ENCODE measurements at regions not wholly inside any gene's neighbourhood (a gene's known extent, or its start where the extent isn't known, plus 50 kb on each side); places are given as distances from the start of the nearest gene placed in this dataset.
A peak's percentile ranks its signal among the peaks of the same experiment; 100 is the strongest.

DNA sequence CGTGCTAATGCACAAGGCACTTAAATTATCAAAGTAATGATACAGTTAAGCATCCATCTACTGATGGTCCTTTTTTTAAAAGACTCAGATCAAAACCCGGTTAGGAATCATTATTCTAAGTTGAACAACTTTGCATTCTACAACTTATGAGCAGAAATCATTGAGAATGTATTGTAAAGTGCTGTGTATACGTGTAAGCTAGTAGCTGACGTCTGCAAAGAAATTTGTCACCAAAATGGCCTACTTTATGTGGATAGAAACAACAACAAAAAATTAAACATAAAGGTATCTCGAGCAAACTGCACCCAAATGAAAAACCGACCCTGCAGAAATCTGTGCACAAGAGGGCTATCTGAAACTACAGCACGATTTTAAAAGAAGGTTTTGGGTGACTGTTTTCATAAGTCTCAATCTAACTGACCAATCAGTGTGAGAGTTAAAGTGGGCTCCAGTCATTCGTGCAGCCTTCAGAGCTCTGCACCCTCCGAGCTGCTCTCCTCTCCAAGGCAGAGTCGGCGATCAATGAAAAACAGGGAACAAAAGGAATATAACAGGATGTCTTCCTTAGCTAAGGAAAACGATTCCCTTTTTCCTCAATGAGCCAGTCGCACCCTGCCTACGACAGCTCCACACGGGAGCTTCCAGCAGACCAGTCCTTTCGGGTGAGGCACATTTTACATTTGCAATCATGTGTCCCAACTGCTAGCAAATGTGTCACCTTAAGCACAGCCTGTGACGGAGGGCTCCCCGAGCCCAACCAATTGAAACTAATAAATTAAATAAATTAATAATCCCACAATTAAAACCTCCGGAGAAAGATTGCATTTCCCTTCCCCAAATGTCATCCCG lies 200.7 kb upstream of the FOXN3 start:
- Histone ChIP-seq H4K91ac (ENCODE audit: low read depth, low read length, poor library complexity) (no peak overlapping the region), H3K9ac (ENCODE audit: low read depth, low read length, poor library complexity) (peak overlapping the region; percentile 74), H3K27me3 (ENCODE audit: control insufficient read depth in 3 of 3, insufficient read depth in 3 of 3, low read depth in 1 of 3, low read length in 3 of 3) (peaks cover 0 to 28% (median 4%) of the 10 kb centered on the region in 3 experiments), H3K9me3 (replicated peaks in 1 of 2; ENCODE audit: control insufficient read depth in 2 of 2, insufficient read depth in 1 of 2, low read depth in 1 of 2, low read length in 2 of 2) (no peaks in the 10 kb centered on the region), H3K14ac (ENCODE audit: low read length) (no peak overlapping the region), H2AFZ (ENCODE audit: low read length) (peak overlapping the region; percentile 78), H2BK15ac (ENCODE audit: low read length) (no peak overlapping the region), H3K36me3 (replicated peaks in 1 of 2; ENCODE audit: control insufficient read depth in 2 of 2, insufficient read depth in 2 of 2, low read length in 2 of 2) (no peaks in the 10 kb centered on the region), H4K8ac (ENCODE audit: low read depth, low read length) (no peak overlapping the region), H3K4me2 (ENCODE audit: insufficient read depth, low read length, poor library complexity, severe bottlenecking) (peak overlapping the region; percentile 69), H2BK120ac (ENCODE audit: low read depth, low read length) (no peak overlapping the region), H2BK5ac (ENCODE audit: low read length) (no peak overlapping the region), H3K18ac (ENCODE audit: low read length) (no peak overlapping the region), H3K23ac (ENCODE audit: low read depth, low read length, poor library complexity) (no peak overlapping the region), H3K27ac (replicated peaks; ENCODE audit: low read length) (no peak overlapping the region), H2AK5ac (ENCODE audit: low read depth, low read length) (no peak overlapping the region), H3K4me1 (ENCODE audit: control insufficient read depth in 2 of 2, insufficient read depth in 1 of 2, low read depth in 1 of 2, low read length in 2 of 2) (peaks cover 10 to 13% of the 10 kb centered on the region in 2 donors), H3K79me1 (ENCODE audit: low read depth, low read length) (no peaks in the 10 kb centered on the region), H3K4me3 (ENCODE audit: low read length in 2 of 2) (peak overlapping the region; percentile 67 to 77), H3K4ac (ENCODE audit: low read length) (no peak overlapping the region), H2BK12ac (ENCODE audit: low read length) (no peak overlapping the region)
- DNase-seq (ENCODE audit: low spot score), result peak; percentile 26
- WGBS, 2 donors (ENCODE audit: extremely low coverage in 2 of 2, insufficient read length in 2 of 2, insufficient replicate concordance in 1 of 2), result no CpG with 5 or more reads among the region's 20 CpGs

DNA sequence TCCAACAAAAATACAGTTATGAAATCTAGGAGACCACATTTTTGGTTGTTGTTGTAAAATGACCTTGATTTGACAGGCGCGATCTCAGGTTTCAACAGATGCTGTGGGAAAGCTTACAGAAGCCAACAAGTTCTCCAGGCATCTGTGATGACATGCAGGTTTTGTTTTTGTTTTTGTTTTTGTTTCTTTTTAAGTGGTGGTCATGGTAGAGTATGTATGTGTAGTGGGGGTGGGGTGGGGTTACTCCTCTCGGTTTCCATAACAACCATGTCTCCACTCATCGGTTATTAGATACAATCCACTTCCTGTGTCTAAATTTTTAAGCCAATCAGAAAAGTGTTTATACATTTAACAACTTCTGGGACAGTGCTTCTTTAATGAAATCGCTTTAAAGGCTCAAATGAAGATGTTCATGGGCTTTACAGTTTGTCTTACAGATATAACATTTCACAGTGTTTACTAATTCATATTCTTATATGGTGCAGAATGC lies 199.9 kb upstream of the FOXN3 start:
- Histone ChIP-seq H2AK5ac (ENCODE audit: low read depth, low read length) (no peak overlapping the region), H3K27me3 (ENCODE audit: control insufficient read depth in 3 of 3, insufficient read depth in 3 of 3, low read depth in 1 of 3, low read length in 3 of 3) (peaks cover 0 to 25% (median 4%) of the 10 kb centered on the region in 3 experiments), H3K79me1 (ENCODE audit: low read depth, low read length) (peaks cover 2% of the 10 kb centered on the region), H3K36me3 (replicated peaks in 1 of 2; ENCODE audit: control insufficient read depth in 2 of 2, insufficient read depth in 2 of 2, low read length in 2 of 2) (no peaks in the 10 kb centered on the region), H3K27ac (replicated peaks; ENCODE audit: low read length) (no peak overlapping the region), H2AFZ (ENCODE audit: low read length) (peak overlapping the region; percentile 78), H3K18ac (ENCODE audit: low read length) (no peak overlapping the region), H3K14ac (ENCODE audit: low read length) (no peak overlapping the region), H4K91ac (ENCODE audit: low read depth, low read length, poor library complexity) (no peak overlapping the region), H3K9me3 (replicated peaks in 1 of 2; ENCODE audit: control insufficient read depth in 2 of 2, insufficient read depth in 1 of 2, low read depth in 1 of 2, low read length in 2 of 2) (no peaks in the 10 kb centered on the region), H3K4me1 (ENCODE audit: control insufficient read depth in 2 of 2, insufficient read depth in 1 of 2, low read depth in 1 of 2, low read length in 2 of 2) (peaks cover 10 to 13% of the 10 kb centered on the region in 2 donors), H3K4ac (ENCODE audit: low read length) (no peak overlapping the region), H4K8ac (ENCODE audit: low read depth, low read length) (no peak overlapping the region), H3K9ac (ENCODE audit: low read depth, low read length, poor library complexity) (no peak overlapping the region), H2BK15ac (ENCODE audit: low read length) (no peak overlapping the region), H3K4me3 (ENCODE audit: low read length in 2 of 2) (peak overlapping the region in 1 of 2 donors; percentile 67), H3K23ac (ENCODE audit: low read depth, low read length, poor library complexity) (no peak overlapping the region), H2BK5ac (ENCODE audit: low read length) (no peak overlapping the region), H2BK120ac (ENCODE audit: low read depth, low read length) (no peak overlapping the region), H2BK12ac (ENCODE audit: low read length) (no peak overlapping the region), H3K4me2 (ENCODE audit: insufficient read depth, low read length, poor library complexity, severe bottlenecking) (no peak overlapping the region)
- WGBS, 2 donors (ENCODE audit: extremely low coverage in 2 of 2, insufficient read length in 2 of 2, insufficient replicate concordance in 1 of 2), result no CpG with 5 or more reads among the region's 5 CpGs
- no peak for DNase-seq (ENCODE audit: low spot score)

DNA sequence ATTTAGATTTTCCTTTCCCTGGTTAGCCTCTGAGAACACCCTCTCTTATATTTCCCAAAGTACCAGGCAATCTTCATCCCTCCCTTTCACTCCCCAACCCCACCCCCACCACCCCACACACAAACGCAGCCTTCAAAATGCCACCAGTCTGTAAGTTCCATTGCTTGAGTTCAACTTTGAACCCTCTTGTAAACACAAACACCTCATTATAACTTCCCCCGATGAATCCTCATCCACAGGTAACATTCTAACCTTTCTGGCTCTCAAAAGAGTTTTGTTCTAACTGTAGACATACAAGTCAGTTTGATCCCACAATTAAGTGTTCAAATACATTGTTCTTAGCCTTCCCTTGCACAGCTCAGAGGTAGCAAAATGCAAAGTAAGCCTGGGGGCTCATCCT lies 199.4 kb upstream of the FOXN3 start:
- Histone ChIP-seq H3K4me3 (ENCODE audit: low read length in 2 of 2) (no peak overlapping the region), H2BK120ac (ENCODE audit: low read depth, low read length) (no peak overlapping the region), H3K14ac (ENCODE audit: low read length) (no peak overlapping the region), H4K91ac (ENCODE audit: low read depth, low read length, poor library complexity) (no peak overlapping the region), H2BK12ac (ENCODE audit: low read length) (no peak overlapping the region), H3K4me2 (ENCODE audit: insufficient read depth, low read length, poor library complexity, severe bottlenecking) (no peak overlapping the region), H3K9ac (ENCODE audit: low read depth, low read length, poor library complexity) (no peak overlapping the region), H3K18ac (ENCODE audit: low read length) (no peak overlapping the region), H3K4me1 (ENCODE audit: control insufficient read depth in 2 of 2, insufficient read depth in 1 of 2, low read depth in 1 of 2, low read length in 2 of 2) (peaks cover 10 to 13% of the 10 kb centered on the region in 2 donors), H3K27me3 (ENCODE audit: control insufficient read depth in 3 of 3, insufficient read depth in 3 of 3, low read depth in 1 of 3, low read length in 3 of 3) (peaks cover 0 to 23% (median 4%) of the 10 kb centered on the region in 3 experiments), H2AK5ac (ENCODE audit: low read depth, low read length) (no peak overlapping the region), H4K8ac (ENCODE audit: low read depth, low read length) (no peak overlapping the region), H2BK5ac (ENCODE audit: low read length) (no peak overlapping the region), H3K27ac (replicated peaks; ENCODE audit: low read length) (no peak overlapping the region), H3K79me1 (ENCODE audit: low read depth, low read length) (peaks cover 2% of the 10 kb centered on the region), H2BK15ac (ENCODE audit: low read length) (no peak overlapping the region), H2AFZ (ENCODE audit: low read length) (no peak overlapping the region), H3K23ac (ENCODE audit: low read depth, low read length, poor library complexity) (no peak overlapping the region), H3K9me3 (replicated peaks in 1 of 2; ENCODE audit: control insufficient read depth in 2 of 2, insufficient read depth in 1 of 2, low read depth in 1 of 2, low read length in 2 of 2) (no peaks in the 10 kb centered on the region), H3K4ac (ENCODE audit: low read length) (no peak overlapping the region), H3K36me3 (replicated peaks in 1 of 2; ENCODE audit: control insufficient read depth in 2 of 2, insufficient read depth in 2 of 2, low read length in 2 of 2) (no peaks in the 10 kb centered on the region)
- no peak for DNase-seq (ENCODE audit: low spot score)
- WGBS, 2 donors (ENCODE audit: extremely low coverage in 2 of 2, insufficient read length in 2 of 2, insufficient replicate concordance in 1 of 2), result no CpG with 5 or more reads among the region's 2 CpGs

DNA sequence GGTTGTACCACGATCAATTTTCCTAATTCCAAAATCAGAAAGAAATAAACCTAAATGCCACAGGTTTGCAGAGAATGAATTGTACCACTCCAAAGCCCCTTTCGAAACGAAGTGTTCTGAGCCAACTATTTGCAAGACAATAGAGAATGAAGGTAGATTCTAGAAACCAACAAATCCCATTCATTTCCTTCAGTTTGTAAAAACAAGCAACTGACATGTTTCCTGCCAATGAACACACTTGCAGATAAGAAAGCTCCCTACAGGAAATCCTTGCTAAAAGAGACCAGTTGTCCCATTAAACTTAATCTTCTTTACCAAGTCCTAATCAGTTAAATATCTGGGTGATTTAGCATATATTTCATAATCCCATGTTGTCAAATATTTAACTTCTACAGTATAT lies 198.4 kb upstream of the FOXN3 start:
- H3K9ac ChIP-seq (ENCODE audit: low read depth, low read length, poor library complexity), result no peak overlapping the region
- peaks cover 0 to 13% (median 4%) of the 10 kb centered on the region in 3 experiments for H3K27me3 ChIP-seq (ENCODE audit: control insufficient read depth in 3 of 3, insufficient read depth in 3 of 3, low read depth in 1 of 3, low read length in 3 of 3)
- DNase-seq (ENCODE audit: low spot score), result no peak
- no peak overlapping the region for H2AFZ ChIP-seq (ENCODE audit: low read length)
- H3K79me1 ChIP-seq (ENCODE audit: low read depth, low read length), result peaks cover 2% of the 10 kb centered on the region
- H3K4me1 ChIP-seq (ENCODE audit: control insufficient read depth in 2 of 2, insufficient read depth in 1 of 2, low read depth in 1 of 2, low read length in 2 of 2), result peaks cover 10 to 13% of the 10 kb centered on the region in 2 donors
- no peaks in the 10 kb centered on the region for H3K36me3 ChIP-seq (replicated peaks in 1 of 2; ENCODE audit: control insufficient read depth in 2 of 2, insufficient read depth in 2 of 2, low read length in 2 of 2)
- no peak overlapping the region for H3K4me3 ChIP-seq (ENCODE audit: low read length in 2 of 2)
- no peak overlapping the region for H2BK120ac ChIP-seq (ENCODE audit: low read depth, low read length)
- H2BK15ac ChIP-seq (ENCODE audit: low read length), result no peak overlapping the region
- H2BK12ac ChIP-seq (ENCODE audit: low read length), result no peak overlapping the region
- H2BK5ac ChIP-seq (ENCODE audit: low read length), result no peak overlapping the region
- no peak overlapping the region for H4K8ac ChIP-seq (ENCODE audit: low read depth, low read length)
- no peak overlapping the region for H3K18ac ChIP-seq (ENCODE audit: low read length)
- H3K27ac ChIP-seq (replicated peaks; ENCODE audit: low read length), result no peak overlapping the region
- no peaks in the 10 kb centered on the region for H3K9me3 ChIP-seq (replicated peaks in 1 of 2; ENCODE audit: control insufficient read depth in 2 of 2, insufficient read depth in 1 of 2, low read depth in 1 of 2, low read length in 2 of 2)
- H3K4ac ChIP-seq (ENCODE audit: low read length), result no peak overlapping the region
- no peak overlapping the region for H2AK5ac ChIP-seq (ENCODE audit: low read depth, low read length)
- no peak overlapping the region for H3K14ac ChIP-seq (ENCODE audit: low read length)
- WGBS, 2 donors (ENCODE audit: extremely low coverage in 2 of 2, insufficient read length in 2 of 2, insufficient replicate concordance in 1 of 2), result no CpG with 5 or more reads among the region's 3 CpGs
- no peak overlapping the region for H3K23ac ChIP-seq (ENCODE audit: low read depth, low read length, poor library complexity)
- no peak overlapping the region for H4K91ac ChIP-seq (ENCODE audit: low read depth, low read length, poor library complexity)
- H3K4me2 ChIP-seq (ENCODE audit: insufficient read depth, low read length, poor library complexity, severe bottlenecking), result no peak overlapping the region

Measured in neuronal stem cell (in vitro differentiated cells).